ENCODE measurements at regions not wholly inside any gene's neighbourhood (a gene's known extent, or its start where the extent isn't known, plus 50 kb on each side); places are given as distances from the start of the nearest gene placed in this dataset.

DNA sequence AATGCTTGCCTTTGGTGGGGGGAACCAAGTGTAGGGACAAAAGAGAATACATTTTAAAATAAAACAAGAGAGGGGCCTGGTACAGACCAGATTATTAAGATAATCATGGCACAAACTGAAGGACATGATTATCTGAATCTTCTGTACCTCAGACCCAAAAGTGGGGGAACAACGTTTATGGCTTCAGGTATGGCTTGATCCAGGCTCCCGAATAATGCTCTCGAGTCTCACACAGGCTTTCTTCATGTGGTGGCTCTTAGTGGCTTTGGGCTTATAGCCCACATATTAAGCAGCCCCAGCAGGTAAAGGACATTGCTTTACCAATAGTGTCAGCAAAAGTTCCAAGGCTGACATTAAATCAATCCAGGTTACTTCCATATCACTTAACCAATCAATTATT, 106.8 kb upstream of the FOXK1 start:
- TF ChIP-seq, protein P1, sequence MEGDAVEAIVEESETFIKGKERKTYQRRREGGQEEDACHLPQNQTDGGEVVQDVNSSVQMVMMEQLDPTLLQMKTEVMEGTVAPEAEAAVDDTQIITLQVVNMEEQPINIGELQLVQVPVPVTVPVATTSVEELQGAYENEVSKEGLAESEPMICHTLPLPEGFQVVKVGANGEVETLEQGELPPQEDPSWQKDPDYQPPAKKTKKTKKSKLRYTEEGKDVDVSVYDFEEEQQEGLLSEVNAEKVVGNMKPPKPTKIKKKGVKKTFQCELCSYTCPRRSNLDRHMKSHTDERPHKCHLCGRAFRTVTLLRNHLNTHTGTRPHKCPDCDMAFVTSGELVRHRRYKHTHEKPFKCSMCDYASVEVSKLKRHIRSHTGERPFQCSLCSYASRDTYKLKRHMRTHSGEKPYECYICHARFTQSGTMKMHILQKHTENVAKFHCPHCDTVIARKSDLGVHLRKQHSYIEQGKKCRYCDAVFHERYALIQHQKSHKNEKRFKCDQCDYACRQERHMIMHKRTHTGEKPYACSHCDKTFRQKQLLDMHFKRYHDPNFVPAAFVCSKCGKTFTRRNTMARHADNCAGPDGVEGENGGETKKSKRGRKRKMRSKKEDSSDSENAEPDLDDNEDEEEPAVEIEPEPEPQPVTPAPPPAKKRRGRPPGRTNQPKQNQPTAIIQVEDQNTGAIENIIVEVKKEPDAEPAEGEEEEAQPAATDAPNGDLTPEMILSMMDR (IDR thresholded peaks at IDR 0.05; ENCODE audit: low read depth, low read length), result no peak
- TF ChIP-seq POLR2A (IDR thresholded peaks at IDR 0.05; ENCODE audit: extremely low read depth, insufficient read length), result no peak

All from NB4 (cell line).